Prostate gland (tissue), 2 donors: ENCODE measurements at regions not wholly inside any gene's neighbourhood (a gene's known extent, or its start where the extent isn't known, plus 50 kb on each side); places are given as distances from the start of the nearest gene placed in this dataset.

Experiments used
- DNase-seq: peaks from one replicate; pipeline ENCODE4 v3.0.0-alpha.2; 2019; ENCODE audit warnings: low spot score
- H3K27ac ChIP-seq, 2 donors: fragments of 200-600 bp; sonication (generic); 2 replicates each; pipeline ENCODE4 v1.5.1; 2017 to 2019
- H3K27me3 ChIP-seq: fragments of 200-600 bp; sonication (generic); replicated peaks from 2 replicates; pipeline ENCODE4 v1.5.1; 2019; ENCODE audit not compliant: insufficient read depth
- H3K36me3 ChIP-seq, 2 donors: fragments of 200-600 bp; sonication (generic); 1 replicate in 1 of 2; 2 replicates in 1 of 2; pipeline versions ENCODE4 v1.5.1 to v1.8.1; 2017 to 2019
- H3K4me1 ChIP-seq: fragments of 200-600 bp; sonication (generic); replicated peaks from 2 replicates; pipeline ENCODE4 v1.5.1; 2019
- H3K4me3 ChIP-seq, 2 donors: fragments of 200-600 bp; sonication (generic); 2 replicates each; pipeline ENCODE4 v1.5.1; 2017 to 2019
- H3K9me3 ChIP-seq: fragments of 200-600 bp; sonication (generic); 2 replicates; pipeline ENCODE4 v1.5.1; 2017
- CTCF ChIP-seq, 4 experiments: fragments of 200-600 bp in 2 of 4; fragments of 450-650 bp in 2 of 4; sonication (generic) in 2 of 4; IDR thresholded peaks; 1 replicate in 3 of 4; 2 replicates in 1 of 4; pipeline ENCODE4 v1.5.1; 2016 to 2019; ENCODE audit warnings: antibody characterized with exemption in 4 of 4, mild to moderate bottlenecking in 2 of 4, moderate library complexity in 2 of 4
- POLR2A ChIP-seq: fragments of 450-650 bp; IDR thresholded peaks from one replicate; pipeline ENCODE4 v1.6.1; 2016; ENCODE audit warnings: antibody characterized with exemption, mild to moderate bottlenecking
- POLR2AphosphoS5 ChIP-seq: sonication (generic); formaldehyde crosslinking; IDR thresholded peaks from one replicate; pipeline ENCODE4 v1.6.1; 2017; ENCODE audit warnings: antibody characterized with exemption
- WGBS: methylation state at CpG from one replicate; pipeline ENCODE4 v1.1.5; 2018; 5-methylcytosine and 5-hydroxymethylcytosine counted together
- intact Hi-C: fragments of 100-400 bp; cut with DNase I; formaldehyde crosslinking; loops from one replicate; pipeline ENCODE4 v1.14.2; 2022

GRCh38 chr7:115552766-115553165 lies 477.8 kb downstream of the TFEC start:
- no peak for TF ChIP-seq POLR2AphosphoS5
- no peak for TF ChIP-seq CTCF (IDR thresholded peaks at IDR 0.05)
- no peak for TF ChIP-seq POLR2A
- no peak overlapping the region for H3K27ac ChIP-seq
- WGBS, result 73% methylated on average over 4 of the region's 4 CpGs
- no peak for DNase-seq
- no peaks in the 10 kb centered on the region for H3K27me3 ChIP-seq
- no peaks in the 10 kb centered on the region for H3K9me3 ChIP-seq
- intact Hi-C loops, result no loop called here
- H3K36me3 ChIP-seq, result no peaks in the 10 kb centered on the region
- no peak overlapping the region for H3K4me3 ChIP-seq
- H3K4me1 ChIP-seq, result no peaks in the 10 kb centered on the region

- Histone ChIP-seq H3K4me1 (no peaks in the 10 kb centered on the region), H3K27ac (no peak overlapping the region), H3K9me3 (no peaks in the 10 kb centered on the region), H3K4me3 (no peak overlapping the region), H3K27me3 (no peaks in the 10 kb centered on the region), H3K36me3 (no peaks in the 10 kb centered on the region)
- DNase-seq, result no peak
- intact Hi-C loops, result no loop called here
- TF ChIP-seq POLR2AphosphoS5 (no peak), POLR2A (no peak), CTCF (IDR thresholded peaks at IDR 0.05) (no peak)
- 64% methylated on average over 2 of the region's 2 CpGs for WGBS
Measured at GRCh38 chr7:115549910-115550309, 480.7 kb downstream of the TFEC start.

- Histone ChIP-seq H3K9me3 (no peaks in the 10 kb centered on the region), H3K4me3 (no peak overlapping the region), H3K36me3 (no peaks in the 10 kb centered on the region), H3K4me1 (no peaks in the 10 kb centered on the region), H3K27ac (no peak overlapping the region), H3K27me3 (no peaks in the 10 kb centered on the region)
- no peak for DNase-seq
- TF ChIP-seq CTCF (IDR thresholded peaks at IDR 0.05) (no peak), POLR2A (no peak)
- 69% methylated on average over 1 of the region's 1 CpG for WGBS
- intact Hi-C loops, result no loop called here
Measured at GRCh38 chr7:115548756-115549155, 481.8 kb downstream of the TFEC start.

GRCh38 chr7:115546790-115547189 lies 483.8 kb downstream of the TFEC start:
- no peaks in the 10 kb centered on the region for H3K27me3 ChIP-seq
- TF ChIP-seq POLR2AphosphoS5, result no peak
- H3K4me3 ChIP-seq, result no peak overlapping the region
- DNase-seq, result no peak
- intact Hi-C loops, result no loop called here
- H3K36me3 ChIP-seq, result no peaks in the 10 kb centered on the region
- H3K9me3 ChIP-seq, result no peaks in the 10 kb centered on the region
- no peak overlapping the region for H3K27ac ChIP-seq
- no peaks in the 10 kb centered on the region for H3K4me1 ChIP-seq

- H3K36me3 ChIP-seq, result no peaks in the 10 kb centered on the region
- DNase-seq, result no peak
- H3K4me3 ChIP-seq, result no peak overlapping the region
- WGBS, result 76% methylated on average over 1 of the region's 1 CpG
- intact Hi-C loops, result no loop called here
- H3K27me3 ChIP-seq, result no peaks in the 10 kb centered on the region
- no peaks in the 10 kb centered on the region for H3K4me1 ChIP-seq
- no peak for TF ChIP-seq POLR2A
- no peak for TF ChIP-seq POLR2AphosphoS5
- TF ChIP-seq CTCF (IDR thresholded peaks at IDR 0.05), result no peak
- H3K9me3 ChIP-seq, result no peaks in the 10 kb centered on the region
- no peak overlapping the region for H3K27ac ChIP-seq
Measured at GRCh38 chr7:115533785-115534184, 496.8 kb downstream of the TFEC start.

- Histone ChIP-seq H3K4me3 (no peak overlapping the region), H3K36me3 (no peaks in the 10 kb centered on the region), H3K9me3 (no peaks in the 10 kb centered on the region), H3K27ac (no peak overlapping the region), H3K4me1 (no peaks in the 10 kb centered on the region), H3K27me3 (no peaks in the 10 kb centered on the region)
- no peak for DNase-seq
- 63% methylated on average over 3 of the region's 3 CpGs for WGBS
- TF ChIP-seq POLR2AphosphoS5 (no peak), CTCF (IDR thresholded peaks at IDR 0.05) (no peak), POLR2A (no peak)
- intact Hi-C loops, result no loop called here
Measured at GRCh38 chr7:115526278-115526677, 504.3 kb downstream of the TFEC start.
